ENCODE measurements at regions not wholly inside any gene's neighbourhood (a gene's known extent, or its start where the extent isn't known, plus 50 kb on each side); places are given as distances from the start of the nearest gene placed in this dataset.

- peak; percentile 61 for DNase-seq
Observed at GRCh38 chr6:106918115-106918514, 56.4 kb downstream of the CD24 start.

- DNase-seq: no peak
Observed at GRCh38 chr6:106916891-106917290, 57.6 kb downstream of the CD24 start.

GRCh38 chr6:106913676-106914280 is 60.8 kb downstream of the CD24 start:
- peak; percentile 13 for DNase-seq

- no peak for DNase-seq
Observed at GRCh38 chr6:106913111-106913510, 61.4 kb downstream of the CD24 start.

GRCh38 chr6:106912091-106912490 is 62.4 kb downstream of the CD24 start:
- DNase-seq: no peak

GRCh38 chr6:106910999-106911949 is 63.3 kb downstream of the CD24 start:
- DNase-seq: peak; percentile 77

- peak; percentile 34 for DNase-seq
Observed at GRCh38 chr6:106908386-106908840, 66.1 kb downstream of the CD24 start.

GRCh38 chr6:106907754-106908153 is 66.8 kb downstream of the CD24 start:
- DNase-seq: no peak

- no peak for DNase-seq
Observed at GRCh38 chr6:106906232-106906631, 68.3 kb downstream of the CD24 start.

- DNase-seq: no peak
Observed at GRCh38 chr6:106903299-106903698, 71.2 kb downstream of the CD24 start.

GRCh38 chr6:106901062-106901461 is 73.5 kb downstream of the CD24 start:
- DNase-seq: no peak

GRCh38 chr6:106899697-106900096 is 74.8 kb downstream of the CD24 start:
- DNase-seq: no peak

- no peak for DNase-seq
Observed at GRCh38 chr6:106897580-106897979, 76.9 kb downstream of the CD24 start.

- DNase-seq: no peak
Observed at GRCh38 chr6:106895703-106896040, 78.9 kb downstream of the CD24 start.

- DNase-seq: no peak
Observed at GRCh38 chr6:106894978-106895702, 79.4 kb downstream of the CD24 start.

GRCh38 chr6:106892186-106892585 is 82.3 kb downstream of the CD24 start:
- DNase-seq: no peak

GRCh38 chr6:106890447-106890846 is 84.1 kb downstream of the CD24 start:
- DNase-seq: no peak

GRCh38 chr6:106889692-106890091 is 84.8 kb downstream of the CD24 start:
- DNase-seq: no peak

- DNase-seq: peak; percentile 80
Observed at GRCh38 chr6:106886922-106887797, 87.4 kb downstream of the CD24 start.

GRCh38 chr6:106886081-106886843 is 88.3 kb downstream of the CD24 start:
- peak; percentile 55 for DNase-seq

GRCh38 chr6:106885679-106886078 is 88.8 kb downstream of the CD24 start:
- peak; percentile 45 for DNase-seq

GRCh38 chr6:106884576-106884975 is 90.0 kb downstream of the CD24 start:
- no peak for DNase-seq
